HepG2 (cell line): ENCODE measurements at regions not wholly inside any gene's neighbourhood (a gene's known extent, or its start where the extent isn't known, plus 50 kb on each side); places are given as distances from the start of the nearest gene placed in this dataset.

Source experiments
- ATAC-seq: fragments of 200-7000 bp; cut with Tn5 transposase; 3 replicates; pipeline ENCODE4 v1.9.1; 2020; ENCODE audit warnings: mild to moderate bottlenecking, moderate library complexity
- BruUV-seq: library from RNA; stranded (reverse); fragments of 400-500 nt; replicated peaks from 2 replicates; lab custom pipeline; 2021; lab: Mats Ljungman, UMichigan
- CTCF ChIA-PET: fragments of 300-600 bp; formaldehyde crosslinking; extraction: SDS; loops from one replicate; lab custom pipeline; 2021; ENCODE audit warnings: low total read pairs, inconsistent platforms, low intra/inter-chr PET ratio; lab: Yijun Ruan, JAX
- POLR2A ChIA-PET: fragments of 350-600 bp; sonication (Branson Sonifier 250); formaldehyde crosslinking; loops from one replicate; lab custom pipeline; 2020; ENCODE audit warnings: antibody characterized with exemption, inconsistent platforms; lab: Yijun Ruan, JAX
- DNase-seq: peaks from one replicate; pipeline ENCODE4 v3.0.0-alpha.2; 2015; ENCODE audit warnings: low spot score
- FAIRE-seq: peaks from 3 replicates; lab custom pipeline; 2011; peaks lifted over from hg19 to GRCh38; lab: Jason Lieb, UNC
- H2AFZ ChIP-seq: one replicate; pipeline ENCODE4 v1.6.1; 2011; ENCODE audit warnings: low read length, inconsistent platforms
- H3K27ac ChIP-seq: fragments of 300-600 bp; 3 replicates; pipeline ENCODE4 v1.8.0; 2011; ENCODE audit warnings: mixed run types, mild to moderate bottlenecking, mixed read lengths, low read length, inconsistent platforms; ENCODE audit not compliant: insufficient read depth; ENCODE audit errors: extremely low read length
- H3K27me3 ChIP-seq, 2 experiments: fragments of 200-600 bp in 1 of 2; 2 replicates in 1 of 2; 3 replicates in 1 of 2; pipeline versions ENCODE4 v1.6.0 to v1.8.0; 2011; ENCODE audit warnings: low read length in 2 of 2, mild to moderate bottlenecking in 2 of 2, moderate library complexity in 2 of 2, inconsistent platforms in 1 of 2; ENCODE audit not compliant: insufficient read depth in 2 of 2, control insufficient read depth in 1 of 2
- H3K36me3 ChIP-seq, 2 experiments: fragments of 200-600 bp in 1 of 2; replicated peaks in 1 of 2; 2 replicates in 1 of 2; 3 replicates in 1 of 2; pipeline versions ENCODE4 v1.5.1 to v1.8.0; 2011; ENCODE audit warnings: low read length in 2 of 2, inconsistent platforms in 1 of 2; ENCODE audit not compliant: insufficient read depth in 2 of 2, control insufficient read depth in 1 of 2
- H3K4me1 ChIP-seq: 2 replicates; pipeline ENCODE4 v1.5.1; 2012; ENCODE audit warnings: low read length, inconsistent platforms; ENCODE audit not compliant: insufficient read depth
- H3K4me2 ChIP-seq: 2 replicates; pipeline ENCODE4 v1.6.0; 2011; ENCODE audit warnings: low read depth, low read length, inconsistent platforms
- H3K4me3 ChIP-seq, 3 experiments: fragments of 200-600 bp in 1 of 3; sonication (generic), shearing (Covaris generic) in 1 of 3; replicated peaks in 1 of 3; 2 replicates each; pipeline ENCODE4 v1.5.1; 2011 to 2016; ENCODE audit warnings: low read length in 3 of 3, inconsistent platforms in 2 of 3, low read depth in 2 of 3, mild to moderate bottlenecking in 2 of 3, control low read depth in 1 of 3, mixed read lengths in 1 of 3; ENCODE audit not compliant: insufficient read depth in 1 of 3
- H3K79me2 ChIP-seq: one replicate; pipeline ENCODE4 v1.6.1; 2011; ENCODE audit warnings: low read length, inconsistent platforms; ENCODE audit not compliant: insufficient read depth
- H3K9ac ChIP-seq: 2 replicates; pipeline ENCODE4 v1.6.0; 2011; ENCODE audit warnings: mild to moderate bottlenecking, low read depth, low read length, inconsistent platforms; ENCODE audit not compliant: insufficient read depth
- H3K9me3 ChIP-seq: 2 replicates; pipeline ENCODE4 v1.5.1; 2012; ENCODE audit warnings: mild to moderate bottlenecking, low read length
- H4K20me1 ChIP-seq: 2 replicates; pipeline ENCODE4 v1.6.0; 2011; ENCODE audit warnings: inconsistent platforms, mild to moderate bottlenecking, low read length, moderate library complexity; ENCODE audit not compliant: insufficient read depth
- BCL6 ChIP-seq: IDR thresholded peaks from 2 replicates; pipeline ENCODE4 v1.6.1; 2016; ENCODE audit warnings: missing genetic modification reagents, missing compliant biosample characterization
- CSRNP1 ChIP-seq: sonication (generic); formaldehyde crosslinking; IDR thresholded peaks from 2 replicates; pipeline ENCODE4 v1.8.1; 2023; ENCODE audit warnings: mild to moderate bottlenecking, missing genetic modification reagents
- DDIT3 ChIP-seq: sonication (generic); formaldehyde crosslinking; IDR thresholded peaks from 2 replicates; pipeline ENCODE4 v1.4.0; 2020; ENCODE audit warnings: mild to moderate bottlenecking, missing genetic modification reagents
- IKZF1 ChIP-seq: fragments of 450-650 bp; IDR thresholded peaks from 2 replicates; pipeline ENCODE4 v1.7.1; 2016
- JUNB ChIP-seq: sonication (generic); formaldehyde crosslinking; IDR thresholded peaks from 2 replicates; pipeline ENCODE4 v1.8.0; 2022; ENCODE audit warnings: missing genetic modification reagents, mild to moderate bottlenecking, borderline replicate concordance
- MTA3 ChIP-seq: sonication (generic); formaldehyde crosslinking; IDR thresholded peaks from 2 replicates; pipeline ENCODE4 v1.4.0; 2020; ENCODE audit warnings: missing genetic modification reagents
- REL ChIP-seq: sonication (generic); formaldehyde crosslinking; conservative IDR thresholded peaks from 2 replicates; pipeline ENCODE4 v1.8.0; 2022; ENCODE audit warnings: mild to moderate bottlenecking, missing genetic modification reagents, moderate library complexity
- SOX5 ChIP-seq: IDR thresholded peaks from 2 replicates; pipeline ENCODE4 v1.6.1; 2016; ENCODE audit warnings: borderline replicate concordance
- SP1 ChIP-seq, 2 experiments: fragments of 450-650 bp in 1 of 2; sonication (generic) in 1 of 2; formaldehyde crosslinking in 1 of 2; IDR thresholded peaks; 2 replicates each; pipeline versions ENCODE4 v1.4.0 to v1.6.1; 2016 to 2020; ENCODE audit warnings: missing genetic modification reagents in 1 of 2
- THAP9 ChIP-seq: sonication (generic); formaldehyde crosslinking; IDR thresholded peaks from 2 replicates; pipeline ENCODE4; 2020; ENCODE audit warnings: missing genetic modification reagents, mild to moderate bottlenecking, borderline replicate concordance
- ZNF180 ChIP-seq: sonication (generic); formaldehyde crosslinking; IDR thresholded peaks from 2 replicates; pipeline ENCODE4 v1.4.0; 2020; ENCODE audit warnings: low read depth, missing genetic modification reagents, borderline replicate concordance
- ZNF598 ChIP-seq: sonication (generic); formaldehyde crosslinking; IDR thresholded peaks from 2 replicates; pipeline ENCODE4 v1.5.1; 2020; ENCODE audit warnings: mild to moderate bottlenecking, missing genetic modification reagents, borderline replicate concordance
- ZSCAN25 ChIP-seq: sonication (generic); formaldehyde crosslinking; IDR thresholded peaks from 2 replicates; pipeline ENCODE4 v1.8.0; 2022; ENCODE audit warnings: mild to moderate bottlenecking, missing genetic modification reagents
- WGBS: methylation state at CpG from one replicate; pipeline ENCODE4 v1.1.6; 2017; ENCODE audit warnings: low lambda C conversion rate; 5-methylcytosine and 5-hydroxymethylcytosine counted together
- in situ Hi-C: cut with HindIII; loops from 2 replicates; pipeline ENCODE4 v1.10.0; 2017; ENCODE audit warnings: low pct_unique_long_range_greater_than_20kb; ENCODE audit not compliant: extremely low pct_ligation_motif_present
- intact Hi-C: fragments of 100-400 bp; cut with micrococcal nuclease; formaldehyde crosslinking; loops from one replicate; pipeline ENCODE4 v1.10.0; 2022; ENCODE audit not compliant: unreplicated experiment
- TF ChIP-seq, protein P1 (sequence below): sonication (generic); formaldehyde crosslinking; IDR thresholded peaks from 2 replicates; pipeline ENCODE4 v1.5.0; 2020; ENCODE audit warnings: mild to moderate bottlenecking, missing genetic modification reagents
- TF ChIP-seq, protein P2 (sequence below): sonication (generic); formaldehyde crosslinking; IDR thresholded peaks from 2 replicates; pipeline ENCODE4 v1.5.0; 2020; ENCODE audit warnings: missing genetic modification reagents

DNA sequence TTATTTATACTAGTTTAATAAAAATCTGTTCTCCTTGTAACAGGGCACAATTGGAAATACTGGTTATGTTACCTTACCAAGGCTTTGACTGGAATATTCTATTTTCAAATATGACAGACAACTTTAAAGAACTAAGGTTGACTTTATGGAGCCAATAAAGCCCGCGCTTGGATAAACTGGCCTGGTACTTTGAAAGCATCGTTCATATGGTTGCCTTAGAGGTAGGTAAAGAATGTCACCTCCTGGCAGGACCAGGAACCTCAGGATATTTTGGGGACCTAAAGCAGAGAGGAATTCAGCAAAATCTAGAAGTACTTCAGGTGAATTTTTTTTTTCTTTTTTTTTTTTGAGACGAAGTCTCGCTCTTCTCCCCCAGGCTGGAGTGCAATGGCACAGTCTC lies 71.2 kb upstream of the CREB1 start (continued):
- no peak for TF ChIP-seq CSRNP1
- no peak for TF ChIP-seq THAP9
- no peak for TF ChIP-seq ZNF598 (CRISPR knock-in tag)
- TF ChIP-seq, protein P1, sequence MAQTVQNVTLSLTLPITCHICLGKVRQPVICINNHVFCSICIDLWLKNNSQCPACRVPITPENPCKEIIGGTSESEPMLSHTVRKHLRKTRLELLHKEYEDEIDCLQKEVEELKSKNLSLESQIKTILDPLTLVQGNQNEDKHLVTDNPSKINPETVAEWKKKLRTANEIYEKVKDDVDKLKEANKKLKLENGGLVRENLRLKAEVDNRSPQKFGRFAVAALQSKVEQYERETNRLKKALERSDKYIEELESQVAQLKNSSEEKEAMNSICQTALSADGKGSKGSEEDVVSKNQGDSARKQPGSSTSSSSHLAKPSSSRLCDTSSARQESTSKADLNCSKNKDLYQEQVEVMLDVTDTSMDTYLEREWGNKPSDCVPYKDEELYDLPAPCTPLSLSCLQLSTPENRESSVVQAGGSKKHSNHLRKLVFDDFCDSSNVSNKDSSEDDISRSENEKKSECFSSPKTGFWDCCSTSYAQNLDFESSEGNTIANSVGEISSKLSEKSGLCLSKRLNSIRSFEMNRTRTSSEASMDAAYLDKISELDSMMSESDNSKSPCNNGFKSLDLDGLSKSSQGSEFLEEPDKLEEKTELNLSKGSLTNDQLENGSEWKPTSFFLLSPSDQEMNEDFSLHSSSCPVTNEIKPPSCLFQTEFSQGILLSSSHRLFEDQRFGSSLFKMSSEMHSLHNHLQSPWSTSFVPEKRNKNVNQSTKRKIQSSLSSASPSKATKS (CRISPR knock-in tag) = no peak

- H3K4me2 ChIP-seq = no peak overlapping the region
- ATAC-seq (no peak), FAIRE-seq (no peak), DNase-seq (no peak)
- no peaks in the 10 kb centered on the region for H3K36me3 ChIP-seq
- no TSS peak for BruUV-seq
- no peaks in the 10 kb centered on the region for H4K20me1 ChIP-seq
- H3K9me3 ChIP-seq = no peaks in the 10 kb centered on the region
- intact Hi-C loops = no loop called here
- ChIA-PET POLR2A (no interaction called here), CTCF (no interaction called here)
- H2AFZ ChIP-seq = no peak overlapping the region
- H3K27me3 ChIP-seq = no peaks in the 10 kb centered on the region
- no peak overlapping the region for H3K27ac ChIP-seq
- no peak overlapping the region for H3K9ac ChIP-seq
- WGBS = 19% methylated on average over 7 of the region's 7 CpGs
- in situ Hi-C loops = no loop called here
- no peaks in the 10 kb centered on the region for H3K79me2 ChIP-seq
- no peak overlapping the region for H3K4me3 ChIP-seq
- no peaks in the 10 kb centered on the region for H3K4me1 ChIP-seq
- no peak for TF ChIP-seq SOX5 (CRISPR knock-in tag)
- TF ChIP-seq SP1 (IDR thresholded peaks at IDR 0.05) = no peak
- TF ChIP-seq SP1 (CRISPR knock-in tag; IDR thresholded peaks at IDR 0.05) = no peak
- no peak for TF ChIP-seq JUNB (CRISPR knock-in tag)
- TF ChIP-seq REL (CRISPR knock-in tag) = no peak
- TF ChIP-seq ZSCAN25 = no peak
- TF ChIP-seq, protein P2, sequence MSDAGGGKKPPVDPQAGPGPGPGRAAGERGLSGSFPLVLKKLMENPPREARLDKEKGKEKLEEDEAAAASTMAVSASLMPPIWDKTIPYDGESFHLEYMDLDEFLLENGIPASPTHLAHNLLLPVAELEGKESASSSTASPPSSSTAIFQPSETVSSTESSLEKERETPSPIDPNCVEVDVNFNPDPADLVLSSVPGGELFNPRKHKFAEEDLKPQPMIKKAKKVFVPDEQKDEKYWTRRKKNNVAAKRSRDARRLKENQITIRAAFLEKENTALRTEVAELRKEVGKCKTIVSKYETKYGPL (CRISPR knock-in tag) = no peak
- no peak for TF ChIP-seq MTA3 (CRISPR knock-in tag)
- no peak for TF ChIP-seq BCL6 (CRISPR knock-in tag)
- TF ChIP-seq DDIT3 (CRISPR knock-in tag) = no peak
- TF ChIP-seq ZNF180 = no peak
- TF ChIP-seq IKZF1 = no peak
These were observed 69.6 kb upstream of the CREB1 start for GRCh38 chr2:207459990-207460757.
